ENCODE measurements at regions not wholly inside any gene's neighbourhood (a gene's known extent, or its start where the extent isn't known, plus 50 kb on each side); places are given as distances from the start of the nearest gene placed in this dataset.

DNA sequence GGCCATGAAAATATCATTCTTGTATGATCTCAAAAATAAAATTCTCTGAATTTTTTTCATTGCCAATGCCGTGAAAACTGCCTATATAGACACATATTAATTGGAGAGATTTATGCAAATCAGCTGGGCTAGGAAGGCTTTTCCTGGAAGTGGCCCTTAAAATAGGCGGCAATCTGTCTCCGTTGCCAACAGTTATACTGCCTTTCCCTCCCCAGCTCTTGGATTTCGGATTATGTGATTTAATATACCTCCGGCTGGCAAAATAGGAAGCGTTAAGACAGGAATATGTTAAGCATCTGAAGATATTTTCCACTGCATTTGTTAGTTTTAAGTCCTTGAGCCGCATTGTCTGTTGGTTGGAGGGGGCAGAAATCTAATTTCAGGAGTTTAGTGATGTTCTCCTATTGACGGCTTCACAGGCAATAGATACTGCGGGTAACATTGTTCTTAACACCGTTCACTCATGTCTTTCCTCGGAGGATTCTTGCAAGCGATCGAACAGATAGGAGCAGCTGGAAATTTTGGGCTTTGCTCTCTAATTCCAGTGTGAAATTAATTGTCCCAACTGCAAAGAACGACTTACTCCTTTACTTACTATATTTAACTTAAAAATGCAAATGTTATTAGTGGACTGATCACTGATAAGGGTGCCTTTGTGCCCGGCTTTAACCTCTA lies 113.3 kb downstream of the LINC00237 start:
- no peak for DNase-seq (ENCODE audit: low read depth)

GRCh38 chr20:20992277-20992676 lies 113.9 kb downstream of the LINC00237 start:
- no peak for DNase-seq (ENCODE audit: low read depth)

GRCh38 chr20:20989081-20989480 lies 117.1 kb downstream of the LINC00237 start:
- DNase-seq (ENCODE audit: low read depth) = no peak

GRCh38 chr20:20979934-20980333 lies 126.2 kb downstream of the LINC00237 start:
- no peak for DNase-seq (ENCODE audit: low read depth)

DNA sequence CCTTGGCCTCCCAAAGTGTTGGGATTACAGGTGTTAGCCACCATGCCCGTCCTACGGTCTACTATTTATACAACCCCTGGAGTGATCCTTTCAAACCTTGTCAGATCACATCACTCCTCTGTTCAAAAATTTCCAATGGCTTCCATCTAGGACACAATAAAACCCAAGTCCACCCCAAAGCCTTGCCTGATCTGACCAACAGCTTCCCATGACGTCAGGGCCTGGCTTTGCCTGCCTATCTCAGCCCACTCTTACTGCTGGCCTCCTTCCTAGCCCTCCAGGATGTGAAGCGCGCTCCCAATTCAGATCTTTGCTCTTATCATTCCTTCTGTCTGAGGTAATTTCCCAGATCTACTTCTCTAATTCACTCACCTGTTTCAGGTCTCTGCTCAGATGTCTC lies 128.4 kb downstream of the LINC00237 start:
- no peak for DNase-seq (ENCODE audit: low read depth)

DNA sequence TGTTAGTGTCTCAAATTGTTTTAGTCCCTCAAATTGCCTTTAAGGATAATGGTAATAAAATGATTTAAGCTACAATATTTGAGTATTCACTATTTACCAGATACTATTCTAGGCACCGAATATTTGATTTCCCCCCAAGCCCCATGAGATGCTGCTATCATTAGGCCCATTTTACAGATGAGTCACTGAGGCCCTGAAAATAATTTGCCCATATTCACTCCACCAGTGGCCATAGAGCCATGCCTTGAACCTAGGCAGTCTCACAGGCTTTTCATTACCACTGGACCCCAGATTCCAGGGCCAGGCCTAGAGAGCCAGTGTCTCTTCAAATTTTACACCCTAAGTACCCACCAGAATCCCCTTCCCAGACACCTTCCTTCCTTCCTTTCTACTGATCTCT lies 133.7 kb downstream of the LINC00237 start:
- no peak for DNase-seq (ENCODE audit: low read depth)

GRCh38 chr20:20971810-20972209 lies 134.3 kb downstream of the LINC00237 start:
- DNase-seq (ENCODE audit: low read depth) = no peak

DNA sequence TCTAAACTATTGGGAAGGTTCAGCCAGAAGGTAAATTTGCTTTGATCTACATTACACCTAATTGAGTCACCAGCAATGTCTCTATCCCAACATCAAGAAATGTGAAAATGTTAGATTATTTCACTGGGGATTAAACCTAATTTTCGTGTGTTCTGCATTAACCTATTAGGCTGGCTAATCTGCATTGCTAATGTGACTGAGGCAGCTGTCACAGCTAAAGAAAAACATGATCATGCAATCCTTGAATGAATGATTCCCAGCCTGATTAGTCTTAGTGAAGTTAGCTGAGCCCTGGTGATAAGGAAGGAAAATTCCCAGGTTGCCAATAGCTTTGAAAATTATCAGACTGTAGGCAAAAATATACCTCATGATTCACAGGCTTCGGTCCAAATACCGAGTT lies 135.3 kb downstream of the LINC00237 start:
- DNase-seq (ENCODE audit: low read depth) = no peak

GRCh38 chr20:20969701-20970280 lies 136.4 kb downstream of the LINC00237 start:
- no peak for DNase-seq (ENCODE audit: low read depth)

DNA sequence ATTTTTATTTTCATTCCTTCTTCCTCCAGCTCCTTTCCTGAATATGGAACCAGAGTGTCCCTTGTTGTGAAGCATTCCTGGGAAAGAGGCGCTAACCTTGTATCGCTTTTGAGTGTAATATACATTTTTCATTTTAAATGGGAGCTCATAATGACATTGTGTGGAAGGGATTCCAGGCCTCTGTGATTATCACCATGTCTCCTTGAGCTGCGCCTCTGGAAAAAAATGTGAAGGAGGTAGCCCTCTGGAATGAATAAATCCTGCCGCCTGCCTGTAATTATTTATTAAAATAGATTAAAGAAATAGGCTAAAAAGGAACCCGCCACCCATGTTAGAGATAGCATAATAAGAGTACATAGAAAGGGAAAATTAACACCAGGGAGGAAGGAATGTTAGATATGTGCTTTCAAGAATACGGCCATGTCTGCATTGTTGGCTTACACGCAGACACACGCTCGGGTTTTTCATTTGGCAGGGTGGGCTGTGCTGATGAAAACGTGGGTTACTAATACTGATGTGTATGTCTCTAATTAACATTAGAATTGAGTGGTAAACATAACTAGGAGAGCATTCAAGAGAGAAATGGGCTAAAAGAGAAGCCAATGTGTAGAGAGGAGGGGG lies 138.5 kb downstream of the LINC00237 start:
- DNase-seq (ENCODE audit: low read depth) = no peak

GRCh38 chr20:20966171-20966570 lies 140.0 kb downstream of the LINC00237 start:
- DNase-seq (ENCODE audit: low read depth) = no peak

GRCh38 chr20:20959031-20959755 lies 147.0 kb downstream of the LINC00237 start:
- DNase-seq (ENCODE audit: low read depth) = no peak

GRCh38 chr20:20956513-20956931 lies 149.6 kb downstream of the LINC00237 start:
- DNase-seq (ENCODE audit: low read depth) = no peak

GRCh38 chr20:20955892-20956291 lies 150.3 kb downstream of the LINC00237 start:
- DNase-seq (ENCODE audit: low read depth) = no peak

GRCh38 chr20:20953738-20954618 lies 152.2 kb downstream of the LINC00237 start:
- DNase-seq (ENCODE audit: low read depth) = no peak

- DNase-seq (ENCODE audit: low read depth) = no peak
Observed at GRCh38 chr20:20950620-20951019, 155.5 kb downstream of the LINC00237 start.

- no peak for DNase-seq (ENCODE audit: low read depth)
Observed at GRCh38 chr20:20946122-20946759, 159.9 kb downstream of the LINC00237 start.

- DNase-seq (ENCODE audit: low read depth) = no peak
Observed at GRCh38 chr20:20941468-20941889, 164.7 kb downstream of the LINC00237 start.

- no peak for DNase-seq (ENCODE audit: low read depth)
Observed at GRCh38 chr20:20939006-20939405, 167.2 kb downstream of the LINC00237 start.

- DNase-seq (ENCODE audit: low read depth) = no peak
Observed at GRCh38 chr20:20938599-20938998, 167.6 kb downstream of the LINC00237 start.

DNA sequence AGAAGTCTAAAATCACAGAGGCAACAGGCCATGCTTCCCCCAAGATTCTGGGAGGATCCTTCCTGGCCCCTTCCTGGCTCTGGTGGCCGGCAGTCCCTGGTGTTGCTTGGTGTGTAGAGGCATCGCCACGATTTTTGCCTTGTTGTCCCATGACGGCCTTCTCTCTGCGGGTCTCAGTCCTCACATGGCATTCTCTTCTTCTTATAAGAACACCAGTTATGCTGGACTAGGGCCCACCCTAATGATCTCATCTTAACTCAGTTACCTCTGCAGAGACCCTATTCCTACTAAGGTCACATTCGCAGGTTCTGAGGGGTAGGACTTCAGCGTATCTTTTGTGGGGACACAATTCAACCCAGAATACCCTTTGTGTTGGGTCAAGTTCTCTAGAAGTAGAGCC lies 168.0 kb downstream of the LINC00237 start:
- DNase-seq (ENCODE audit: low read depth) = no peak

Data from activated T-cell treated with anti-CD3 and anti-CD28 coated beads for 48 hours (primary cell).